CD14-positive monocyte (primary cell): ENCODE measurements at regions not wholly inside any gene's neighbourhood (a gene's known extent, or its start where the extent isn't known, plus 50 kb on each side); places are given as distances from the start of the nearest gene placed in this dataset.

Experiments used
- DNase-seq, 3 donors: peaks; one replicate each; pipeline ENCODE4 v3.0.0-alpha.2; 2011 to 2022
- H2AFZ ChIP-seq: 2 replicates; pipeline ENCODE4 v1.6.0; 2012; ENCODE audit warnings: mild to moderate bottlenecking, low read depth, low read length, inconsistent platforms; ENCODE audit not compliant: insufficient read depth, poor library complexity, severe bottlenecking
- H3K27ac ChIP-seq, 2 donors: 1 replicate in 1 of 2; 2 replicates in 1 of 2; pipeline ENCODE4 v1.5.1; 2012 to 2013; ENCODE audit warnings: low read length in 2 of 2, control low read depth in 1 of 2, inconsistent platforms in 1 of 2, low read depth in 1 of 2, mild to moderate bottlenecking in 1 of 2
- H3K27me3 ChIP-seq, 2 donors: one replicate each; pipeline versions ENCODE4 v1.6.0 to v1.6.1; 2011 to 2013; ENCODE audit warnings: low read length in 2 of 2; ENCODE audit not compliant: control insufficient read depth in 2 of 2, insufficient read depth in 2 of 2
- H3K36me3 ChIP-seq, 2 donors: replicated peaks in 1 of 2; 1 replicate in 1 of 2; 2 replicates in 1 of 2; pipeline versions ENCODE4 v1.5.1 to v1.6.1; 2012 to 2013; ENCODE audit warnings: low read length in 2 of 2, control low read depth in 1 of 2, inconsistent platforms in 1 of 2, mild to moderate bottlenecking in 1 of 2; ENCODE audit not compliant: insufficient read depth in 2 of 2, control insufficient read depth in 1 of 2
- H3K4me1 ChIP-seq, 2 donors: 1 replicate in 1 of 2; 2 replicates in 1 of 2; pipeline versions ENCODE4 v1.5.1 to v1.6.1; 2012 to 2013; ENCODE audit warnings: low read length in 2 of 2, control low read depth in 1 of 2, inconsistent platforms in 1 of 2, mild to moderate bottlenecking in 1 of 2, moderate library complexity in 1 of 2; ENCODE audit not compliant: insufficient read depth in 2 of 2, control insufficient read depth in 1 of 2
- H3K4me2 ChIP-seq: replicated peaks from 2 replicates; pipeline ENCODE3; 2012; ENCODE audit warnings: low read length, moderate library complexity, mild to moderate bottlenecking; ENCODE audit not compliant: poor library complexity, severe bottlenecking; ENCODE audit errors: extremely low read depth
- H3K4me3 ChIP-seq, 3 experiments: fragments of 200-600 bp in 1 of 3; sonication (generic) in 1 of 3; replicated peaks in 1 of 3; 1 replicate in 2 of 3; 2 replicates in 1 of 3; pipeline ENCODE4 v1.5.1; 2011 to 2013; ENCODE audit warnings: low read length in 3 of 3, mild to moderate bottlenecking in 3 of 3, control low read depth in 2 of 3, low read depth in 2 of 3, inconsistent platforms in 1 of 3, moderate library complexity in 1 of 3
- H3K79me2 ChIP-seq: 2 replicates; pipeline ENCODE4 v1.6.0; 2012; ENCODE audit warnings: mild to moderate bottlenecking, control low read depth, inconsistent platforms, low read length, moderate library complexity; ENCODE audit not compliant: insufficient read depth
- H3K9ac ChIP-seq: 2 replicates; pipeline ENCODE4 v1.6.0; 2017; ENCODE audit warnings: low read length, mild to moderate bottlenecking; ENCODE audit not compliant: insufficient read depth, poor library complexity, severe bottlenecking
- H3K9me3 ChIP-seq, 2 donors: replicated peaks in 1 of 2; 1 replicate in 1 of 2; 2 replicates in 1 of 2; pipeline versions ENCODE4 v1.5.1 to v1.6.1; 2012 to 2013; ENCODE audit warnings: low read length in 2 of 2, control low read depth in 1 of 2; ENCODE audit not compliant: control insufficient read depth in 1 of 2, insufficient read depth in 1 of 2
- H4K20me1 ChIP-seq: 2 replicates; pipeline ENCODE4 v1.6.0; 2012; ENCODE audit warnings: mild to moderate bottlenecking, low read length, control low read depth, moderate library complexity; ENCODE audit not compliant: insufficient read depth
- H3K27ac Mint-ChIP-seq, 7 donors: one replicate each; pipeline ENCODE4 v1.8.0; 2020; ENCODE audit warnings: mild to moderate bottlenecking in 7 of 7, mixed read lengths in 7 of 7, moderate library complexity in 6 of 7, inconsistent platforms in 2 of 7
- H3K27me3 Mint-ChIP-seq, 3 donors: one replicate each; pipeline ENCODE4 v1.8.0; 2021 to 2022; ENCODE audit warnings: low read depth in 3 of 3, mild to moderate bottlenecking in 3 of 3, mixed read lengths in 3 of 3, moderate library complexity in 3 of 3, inconsistent platforms in 1 of 3
- H3K36me3 Mint-ChIP-seq, 2 donors: one replicate each; pipeline ENCODE4 v1.8.0; 2020; ENCODE audit warnings: mixed read lengths in 2 of 2, inconsistent platforms in 1 of 2, mild to moderate bottlenecking in 1 of 2
- H3K4me1 Mint-ChIP-seq: one replicate; pipeline ENCODE4 v1.8.0; 2020; ENCODE audit warnings: mild to moderate bottlenecking, mixed read lengths
- H3K4me3 Mint-ChIP-seq, 2 donors: one replicate each; pipeline ENCODE4 v1.8.0; 2020; ENCODE audit warnings: mild to moderate bottlenecking in 2 of 2, mixed read lengths in 2 of 2, moderate library complexity in 1 of 2
- H3K9me3 Mint-ChIP-seq, 7 donors: one replicate each; pipeline ENCODE4 v1.8.0; 2020 to 2022; ENCODE audit warnings: mixed read lengths in 7 of 7, mild to moderate bottlenecking in 6 of 7, moderate library complexity in 6 of 7, inconsistent platforms in 2 of 7
- WGBS: methylation state at CpG from one replicate; pipeline ENCODE4 v1.1.5; 2013; ENCODE audit warnings: missing lambda C conversion rate; ENCODE audit not compliant: insufficient coverage; 5-methylcytosine and 5-hydroxymethylcytosine counted together
- intact Hi-C, 2 donors: fragments of 100-400 bp; cut with micrococcal nuclease; formaldehyde crosslinking; loops; one replicate each; pipeline versions ENCODE4 v1.15.0 to v1.15.1; 2023
- TF ChIP-seq, protein P1 (sequence below): fragments of 200-600 bp; IDR thresholded peaks from one replicate; pipeline ENCODE4 v1.8.0; 2022; ENCODE audit warnings: antibody characterized with exemption, mild to moderate bottlenecking

GRCh38 chr11:16543642-16544041, 187.3 kb upstream of the SOX6 start:
- H3K27ac Mint-ChIP-seq: no peak overlapping the region
- H3K4me1 ChIP-seq: no peaks in the 10 kb centered on the region
- H3K27ac ChIP-seq: no peak overlapping the region
- H3K4me3 Mint-ChIP-seq: no peak overlapping the region
- no peak overlapping the region for H2AFZ ChIP-seq
- intact Hi-C loops: no loop called here
- WGBS: no CpG with 5 or more reads among the region's 1 CpG
- no peaks in the 10 kb centered on the region for H4K20me1 ChIP-seq
- no peak for DNase-seq
- H3K9me3 ChIP-seq: peaks cover 0 to 4% of the 10 kb centered on the region in 2 donors
- H3K9me3 Mint-ChIP-seq: peaks cover 2 to 15% (median 9%) of the 10 kb centered on the region in 7 donors
- H3K9ac ChIP-seq: no peak overlapping the region
- no peaks in the 10 kb centered on the region for H3K79me2 ChIP-seq
- TF ChIP-seq, protein P1, sequence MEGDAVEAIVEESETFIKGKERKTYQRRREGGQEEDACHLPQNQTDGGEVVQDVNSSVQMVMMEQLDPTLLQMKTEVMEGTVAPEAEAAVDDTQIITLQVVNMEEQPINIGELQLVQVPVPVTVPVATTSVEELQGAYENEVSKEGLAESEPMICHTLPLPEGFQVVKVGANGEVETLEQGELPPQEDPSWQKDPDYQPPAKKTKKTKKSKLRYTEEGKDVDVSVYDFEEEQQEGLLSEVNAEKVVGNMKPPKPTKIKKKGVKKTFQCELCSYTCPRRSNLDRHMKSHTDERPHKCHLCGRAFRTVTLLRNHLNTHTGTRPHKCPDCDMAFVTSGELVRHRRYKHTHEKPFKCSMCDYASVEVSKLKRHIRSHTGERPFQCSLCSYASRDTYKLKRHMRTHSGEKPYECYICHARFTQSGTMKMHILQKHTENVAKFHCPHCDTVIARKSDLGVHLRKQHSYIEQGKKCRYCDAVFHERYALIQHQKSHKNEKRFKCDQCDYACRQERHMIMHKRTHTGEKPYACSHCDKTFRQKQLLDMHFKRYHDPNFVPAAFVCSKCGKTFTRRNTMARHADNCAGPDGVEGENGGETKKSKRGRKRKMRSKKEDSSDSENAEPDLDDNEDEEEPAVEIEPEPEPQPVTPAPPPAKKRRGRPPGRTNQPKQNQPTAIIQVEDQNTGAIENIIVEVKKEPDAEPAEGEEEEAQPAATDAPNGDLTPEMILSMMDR: no peak
- H3K36me3 ChIP-seq: no peaks in the 10 kb centered on the region
- no peak overlapping the region for H3K4me3 ChIP-seq
- no peaks in the 10 kb centered on the region for H3K27me3 ChIP-seq
- no peaks in the 10 kb centered on the region for H3K36me3 Mint-ChIP-seq
- peaks cover 0 to 3% (median 0%) of the 10 kb centered on the region in 3 donors for H3K27me3 Mint-ChIP-seq
- no peaks in the 10 kb centered on the region for H3K4me1 Mint-ChIP-seq
- H3K4me2 ChIP-seq: no peak overlapping the region

DNA sequence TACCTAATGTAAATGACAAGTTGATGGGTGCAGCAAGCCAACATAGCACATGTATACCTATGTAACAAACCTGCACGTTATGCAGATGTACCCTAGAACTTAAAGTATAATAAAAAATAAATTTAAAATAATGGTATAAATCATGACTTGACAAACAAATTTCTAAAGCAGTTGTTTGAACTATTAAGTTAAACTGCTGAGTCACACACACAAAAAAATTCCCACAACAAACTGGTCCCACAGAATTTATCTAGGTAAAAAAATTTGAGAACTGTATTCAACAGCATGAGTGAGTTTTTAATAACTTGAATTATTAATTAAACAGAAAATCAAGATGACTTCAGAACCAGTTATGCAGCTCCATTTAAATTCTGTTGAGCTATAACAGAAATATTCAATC, 186.0 kb upstream of the SOX6 start:
- Mint-ChIP-seq H3K4me3 (no peak overlapping the region), H3K27ac (no peak overlapping the region), H3K4me1 (no peaks in the 10 kb centered on the region), H3K27me3 (peaks cover 0 to 3% (median 0%) of the 10 kb centered on the region in 3 donors), H3K9me3 (peaks cover 4 to 14% (median 9%) of the 10 kb centered on the region in 7 donors), H3K36me3 (no peaks in the 10 kb centered on the region)
- Histone ChIP-seq H3K36me3 (no peaks in the 10 kb centered on the region), H2AFZ (no peak overlapping the region), H3K4me1 (no peaks in the 10 kb centered on the region), H3K9ac (no peak overlapping the region), H3K9me3 (peaks cover 0 to 4% of the 10 kb centered on the region in 2 donors), H3K79me2 (no peaks in the 10 kb centered on the region), H3K27ac (no peak overlapping the region), H4K20me1 (no peaks in the 10 kb centered on the region), H3K4me2 (no peak overlapping the region), H3K4me3 (no peak overlapping the region), H3K27me3 (no peaks in the 10 kb centered on the region)
- no CpG with 5 or more reads among the region's 1 CpG for WGBS
- DNase-seq: no peak
- intact Hi-C loops: no loop called here
- TF ChIP-seq, protein P1: no peak
